HT-29 (cell line): ENCODE measurements at regions not wholly inside any gene's neighbourhood (a gene's known extent, or its start where the extent isn't known, plus 50 kb on each side); places are given as distances from the start of the nearest gene placed in this dataset.

Experiments
- DNase-seq: peaks from one replicate; pipeline ENCODE4 v3.0.0-alpha.2; 2015; ENCODE audit warnings: low spot score

DNA sequence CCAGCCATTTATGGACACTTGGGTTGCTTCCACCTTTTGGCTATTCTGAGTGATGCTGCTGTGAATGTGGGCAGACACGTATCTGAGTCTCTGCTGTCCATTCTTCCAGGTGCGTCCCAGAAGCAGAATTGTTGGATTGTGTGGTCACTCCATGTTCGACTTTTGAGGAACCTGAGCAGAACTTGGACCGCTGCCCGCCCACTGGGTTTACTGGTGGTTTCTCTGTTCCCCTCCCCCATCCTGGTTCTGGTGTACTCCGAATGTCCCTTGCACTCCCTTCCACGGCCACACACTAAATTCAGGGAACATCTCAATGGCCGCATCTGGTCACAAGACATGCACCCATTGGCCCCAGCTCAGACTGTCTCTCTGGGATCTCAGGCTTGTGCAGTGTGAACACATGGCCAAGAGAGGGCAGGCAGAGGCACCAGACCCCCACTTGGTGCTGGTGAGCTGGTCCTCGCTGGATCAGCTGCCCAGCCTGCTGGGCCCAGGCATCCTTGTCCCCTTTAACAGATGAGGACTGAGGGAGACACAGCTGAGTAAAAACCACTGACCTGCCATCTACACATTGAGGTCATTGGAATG is 565.1 kb downstream of the NPHP4 start:
- no peak for DNase-seq

DNA sequence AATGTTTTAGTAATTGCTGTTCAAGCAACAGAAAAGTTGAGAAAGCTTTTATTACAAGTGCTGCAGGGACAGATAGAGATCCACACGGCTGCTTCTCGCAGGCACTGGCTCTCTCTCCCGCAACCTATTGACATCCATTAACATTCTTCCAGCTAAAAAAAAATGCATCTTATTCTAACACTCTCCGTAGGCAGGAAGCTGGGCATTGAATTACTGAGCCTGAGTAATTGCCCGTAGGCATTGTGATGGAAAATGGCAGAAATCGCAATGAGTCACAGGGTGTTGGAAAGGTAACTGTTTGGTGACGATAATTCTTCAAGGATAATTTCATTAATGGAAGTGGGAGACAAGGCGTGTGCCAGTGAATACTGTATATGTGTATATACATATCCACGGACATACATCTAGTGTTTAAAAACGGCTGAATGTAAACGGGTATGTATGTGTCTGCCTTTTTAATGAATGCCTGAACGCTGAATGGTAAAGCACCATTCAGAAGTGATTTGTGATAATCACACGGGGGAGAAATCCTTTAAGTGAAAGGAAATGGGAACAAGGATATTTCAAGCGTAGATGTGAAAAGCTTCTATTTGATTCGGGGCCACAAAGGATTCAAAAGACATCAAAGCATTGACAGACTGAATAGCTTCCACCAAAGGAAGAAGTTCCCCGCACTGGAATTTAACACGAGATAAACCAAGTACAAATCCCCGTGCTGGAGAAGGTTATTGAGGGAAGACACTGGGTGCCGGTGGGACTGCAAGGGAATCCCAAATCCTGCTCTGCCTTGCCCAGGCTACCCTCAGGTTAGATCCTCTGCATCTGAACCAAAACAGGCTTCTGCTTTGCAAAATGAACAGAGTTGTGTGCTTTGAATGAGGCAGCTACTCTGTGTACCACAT is 567.2 kb downstream of the NPHP4 start:
- no peak for DNase-seq

DNA sequence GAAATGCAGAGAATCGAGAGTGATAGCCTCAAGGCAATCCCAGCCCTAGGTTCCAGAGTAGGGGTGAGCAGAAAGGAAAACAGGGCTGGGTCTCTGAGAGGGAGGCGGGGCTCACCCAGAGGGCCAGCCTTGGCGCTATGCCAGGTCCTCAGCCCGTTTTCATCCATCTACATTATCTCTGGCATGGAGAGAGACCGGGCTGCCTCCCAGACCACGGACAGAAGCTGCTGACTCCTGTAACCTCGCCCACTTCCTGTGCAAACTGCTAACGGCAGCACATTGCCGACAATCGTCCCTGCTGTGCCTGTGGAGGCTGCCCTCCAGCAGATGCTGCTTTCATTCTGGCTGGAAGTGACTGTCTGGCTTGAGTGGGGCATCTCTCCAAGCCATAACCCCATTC is 569.1 kb downstream of the NPHP4 start:
- no peak for DNase-seq

DNA sequence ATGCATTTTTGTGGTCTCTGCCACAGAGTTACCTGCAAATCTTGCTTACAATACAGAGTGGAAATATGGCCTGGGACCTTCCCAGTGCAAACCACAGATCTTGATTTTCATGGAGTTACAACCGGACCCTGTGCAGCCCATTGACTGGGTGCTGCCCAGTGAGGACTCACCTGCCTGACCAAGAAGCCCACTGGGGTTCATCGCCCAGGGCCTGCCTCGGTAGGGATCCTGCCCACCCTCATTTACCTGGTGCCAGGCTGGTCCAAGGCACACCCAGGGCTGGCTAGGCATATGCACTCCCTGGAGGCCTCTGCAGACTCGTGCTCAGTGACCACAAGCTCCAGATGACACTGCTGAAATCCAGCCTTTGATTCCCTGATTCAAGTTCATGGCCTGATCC is 572.7 kb downstream of the NPHP4 start:
- no peak for DNase-seq

DNA sequence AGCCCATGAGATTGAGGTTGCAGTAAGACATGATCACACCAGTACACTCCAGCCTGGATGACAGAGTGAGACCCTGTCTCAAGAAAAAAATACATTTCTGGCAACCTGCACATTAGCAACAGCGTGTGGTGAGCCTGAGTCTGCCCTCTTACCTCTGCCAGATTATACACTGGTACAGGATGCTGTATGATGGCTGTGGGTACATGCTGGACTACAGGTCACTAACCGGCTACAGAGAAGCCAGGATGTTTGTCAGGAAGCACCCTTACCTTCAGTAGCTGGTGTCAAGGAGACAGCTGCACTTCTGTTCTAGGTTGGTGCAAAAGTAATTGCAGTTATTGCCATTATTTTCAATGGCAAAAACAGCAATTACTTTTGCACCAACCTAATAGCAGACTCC is 575.7 kb downstream of the NPHP4 start:
- no peak for DNase-seq

DNA sequence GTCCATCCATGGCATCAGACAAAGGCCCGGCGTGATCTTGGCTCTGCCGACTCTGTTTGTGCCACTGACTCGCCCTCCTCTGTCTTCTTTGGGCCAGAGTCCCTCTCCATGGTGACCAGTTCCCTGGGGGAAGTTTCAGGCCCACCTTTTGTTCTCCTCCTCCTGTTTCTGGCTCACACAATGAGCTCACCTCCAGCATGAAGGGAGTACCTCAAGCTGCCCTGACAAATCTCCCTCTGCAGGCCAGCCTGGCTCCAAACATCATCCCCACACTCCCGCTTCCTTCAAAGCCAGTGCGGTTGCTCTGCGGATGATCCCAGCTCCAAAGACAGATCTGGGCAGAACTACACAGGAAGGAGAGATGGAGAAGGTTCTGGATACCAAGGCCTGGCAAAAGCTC is 576.6 kb downstream of the NPHP4 start:
- DNase-seq, result no peak

DNA sequence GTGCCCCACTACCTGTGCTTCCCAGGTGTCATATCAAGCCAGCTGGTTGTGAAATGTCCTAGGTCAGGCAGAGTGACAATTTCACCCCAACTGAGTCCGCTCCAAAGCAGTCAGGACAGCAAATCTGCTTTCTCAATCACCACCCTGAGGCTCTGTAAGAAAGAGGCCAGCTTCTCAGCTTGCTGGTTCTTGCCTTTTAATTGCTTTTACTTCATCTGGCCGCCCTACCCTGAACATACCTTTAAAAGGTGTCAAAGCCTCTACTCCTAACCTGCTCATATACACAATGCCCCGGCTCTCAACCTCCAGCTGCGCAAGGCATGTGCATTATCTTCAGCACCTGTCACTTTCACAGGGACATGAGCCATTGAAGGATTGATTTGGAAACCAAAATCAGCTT is 581.6 kb downstream of the NPHP4 start:
- no peak for DNase-seq

DNA sequence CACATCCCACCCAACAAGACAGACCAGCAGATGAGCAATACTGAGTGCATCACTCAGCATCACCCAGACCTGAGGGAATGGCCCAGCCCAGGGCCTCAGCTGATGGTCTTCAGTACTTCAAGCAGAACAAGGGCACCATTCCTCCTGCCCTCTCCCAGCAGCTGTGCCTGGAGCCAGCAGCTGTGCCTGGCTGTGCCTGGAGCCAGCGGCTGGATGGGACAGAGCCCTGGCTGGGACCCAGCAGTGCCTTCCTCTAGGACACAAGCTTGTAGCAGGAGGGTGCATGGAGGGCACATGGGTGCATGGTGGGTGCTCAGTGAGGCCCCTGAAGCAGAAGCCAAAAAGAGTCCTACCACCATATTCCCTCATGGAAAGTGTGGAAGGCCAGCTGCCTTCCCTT is 583.8 kb downstream of the NPHP4 start:
- no peak for DNase-seq

DNA sequence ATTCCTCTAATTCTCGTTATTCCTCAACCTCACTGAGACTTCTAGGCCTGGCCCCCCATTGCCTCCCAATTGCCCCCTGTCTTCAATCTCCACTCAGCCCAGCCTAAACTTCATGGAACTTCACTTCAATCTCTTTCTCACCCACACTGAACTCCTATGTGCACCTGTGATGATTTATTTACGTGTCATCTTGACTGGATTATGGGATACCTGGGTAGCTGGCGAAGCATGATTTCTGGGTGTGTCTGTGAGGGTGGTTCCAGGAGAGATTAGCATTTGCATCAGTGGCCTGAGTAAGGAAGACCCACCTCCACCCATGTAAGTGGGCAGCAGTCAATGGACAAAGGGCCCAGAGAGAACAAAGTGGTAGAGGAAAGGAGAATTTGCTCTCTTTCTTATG is 587.0 kb downstream of the NPHP4 start:
- peak; percentile 19 for DNase-seq

DNA sequence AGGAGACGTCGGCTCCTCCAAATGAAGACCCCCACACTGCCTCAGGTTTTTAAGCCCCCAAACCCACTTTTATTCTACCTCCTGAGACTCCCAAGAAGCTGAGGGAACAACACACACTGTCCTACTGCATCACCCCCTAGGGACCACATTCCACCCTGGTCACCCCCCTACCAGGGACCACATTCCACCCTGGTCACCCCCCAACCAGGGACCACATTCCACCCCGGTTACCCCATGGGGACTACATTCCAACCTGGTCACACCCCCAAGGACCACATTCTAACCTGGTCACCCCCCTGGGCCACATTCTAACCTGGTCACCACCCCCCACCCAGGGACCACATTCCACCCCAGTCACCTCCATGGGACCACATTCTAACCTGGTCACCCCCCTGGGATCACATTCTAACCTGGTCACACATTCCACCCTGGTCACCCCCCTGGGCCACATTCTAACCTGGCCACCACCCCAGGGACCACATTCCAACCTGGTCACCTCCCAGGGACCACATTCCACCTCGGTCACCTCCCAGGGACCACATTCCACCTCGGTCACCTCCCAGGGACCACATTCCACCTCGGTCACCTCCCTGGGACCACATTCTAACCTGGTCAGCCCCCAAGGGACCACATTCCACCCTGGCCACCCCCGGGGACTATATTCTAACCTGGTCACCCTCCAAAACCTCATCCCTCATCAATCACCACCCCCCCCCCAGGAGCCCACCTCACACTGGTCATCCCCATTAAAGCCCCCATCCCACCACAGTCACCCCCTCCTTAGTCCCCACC is 587.6 kb downstream of the NPHP4 start:
- DNase-seq, result peak; percentile 27

DNA sequence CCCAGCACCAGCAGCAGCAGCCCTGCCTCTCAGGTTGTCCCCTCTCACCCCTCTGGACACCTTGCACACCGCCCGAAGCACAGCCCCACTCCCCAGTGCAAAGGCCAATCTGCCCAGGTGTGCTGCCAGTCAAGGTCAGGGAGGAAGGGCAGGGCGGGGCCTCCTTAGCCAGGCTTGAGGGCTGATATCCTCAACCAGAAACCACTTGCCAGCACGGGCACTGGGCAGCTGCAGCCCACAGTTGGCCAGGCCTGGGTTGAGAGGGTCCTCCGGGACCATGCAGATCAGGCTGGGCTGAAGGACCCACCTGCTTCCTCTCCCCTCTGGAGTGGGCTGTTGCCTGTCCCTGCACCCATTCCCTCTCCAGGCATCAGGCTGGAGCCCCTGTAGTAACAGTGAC is 588.3 kb downstream of the NPHP4 start:
- no peak for DNase-seq

DNA sequence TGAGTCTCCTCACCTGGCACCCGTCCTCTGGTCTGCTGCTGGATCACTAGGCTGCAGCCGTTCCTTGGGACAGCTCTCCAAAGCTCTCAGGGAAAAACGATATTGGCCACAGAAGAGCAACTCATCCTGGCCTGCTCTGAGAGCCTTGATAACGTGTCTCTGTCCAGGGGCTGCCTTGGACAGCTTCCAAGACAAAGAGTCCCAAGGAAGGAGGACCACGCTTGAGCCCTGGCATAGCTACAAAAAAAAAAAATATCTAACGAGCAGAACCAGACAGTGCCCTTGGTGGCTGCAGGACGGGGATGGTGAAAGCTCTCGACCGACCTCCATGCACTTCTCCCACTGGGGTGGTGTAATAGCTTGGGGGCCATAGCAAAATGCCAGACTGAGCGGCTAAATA is 589.6 kb downstream of the NPHP4 start:
- DNase-seq, result no peak

DNA sequence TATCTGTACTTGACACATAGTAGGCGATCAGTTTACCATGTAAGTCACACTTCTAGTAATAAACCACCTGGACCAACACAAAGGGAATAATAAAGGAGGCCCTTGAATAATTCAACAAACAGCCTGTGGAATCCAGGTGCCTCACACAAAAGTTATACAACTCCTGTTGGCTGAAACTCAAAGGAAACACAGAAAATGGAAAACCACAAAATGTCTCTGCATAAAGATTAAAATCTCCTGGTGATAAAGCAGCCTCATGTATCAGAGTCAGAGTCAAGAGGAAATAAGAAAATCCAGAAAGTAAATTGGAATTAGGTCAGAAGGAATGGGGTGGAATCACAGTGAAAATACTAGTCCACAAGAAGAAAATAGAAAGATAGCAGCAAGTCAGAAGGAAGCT is 592.5 kb downstream of the NPHP4 start:
- peak; percentile 24 for DNase-seq

DNA sequence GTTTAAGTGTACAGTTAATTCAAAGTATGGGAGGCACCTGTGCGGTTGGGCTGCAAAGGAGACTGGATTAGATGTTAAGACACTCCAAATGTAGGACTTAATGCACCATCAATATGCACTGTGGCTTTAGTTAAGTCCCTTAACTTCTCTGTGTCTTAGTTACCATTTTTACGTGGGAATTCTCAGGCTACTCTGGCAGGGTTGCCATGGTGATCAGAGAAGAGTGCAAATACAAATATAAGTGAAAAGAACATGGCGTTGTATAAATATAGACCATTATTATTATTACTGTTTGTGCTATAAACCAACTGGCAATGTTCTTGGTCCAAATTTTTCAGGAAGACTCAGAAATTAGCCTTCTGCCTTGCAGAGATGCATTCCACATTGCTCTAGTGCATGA is 595.6 kb downstream of the NPHP4 start:
- DNase-seq, result no peak

DNA sequence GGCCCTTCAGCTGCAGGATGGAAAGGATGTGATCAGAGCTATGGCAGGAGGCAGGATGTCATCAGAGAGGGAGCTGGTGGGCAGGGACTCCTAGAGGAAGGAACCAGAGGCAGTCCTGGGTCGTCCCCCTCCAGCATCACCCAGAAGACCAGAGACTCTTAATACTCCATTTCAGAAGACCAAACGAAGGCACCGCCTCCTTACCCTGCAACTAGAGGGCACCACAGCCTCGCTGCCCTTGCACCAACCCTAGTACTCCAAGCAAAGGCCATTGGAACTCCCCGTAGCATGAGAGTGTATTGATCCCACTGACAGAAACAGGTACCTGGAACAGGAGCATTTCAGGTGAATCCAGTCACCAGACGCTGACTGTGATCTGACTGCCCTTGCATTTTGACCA is 598.1 kb downstream of the NPHP4 start:
- DNase-seq, result peak; percentile 28

DNA sequence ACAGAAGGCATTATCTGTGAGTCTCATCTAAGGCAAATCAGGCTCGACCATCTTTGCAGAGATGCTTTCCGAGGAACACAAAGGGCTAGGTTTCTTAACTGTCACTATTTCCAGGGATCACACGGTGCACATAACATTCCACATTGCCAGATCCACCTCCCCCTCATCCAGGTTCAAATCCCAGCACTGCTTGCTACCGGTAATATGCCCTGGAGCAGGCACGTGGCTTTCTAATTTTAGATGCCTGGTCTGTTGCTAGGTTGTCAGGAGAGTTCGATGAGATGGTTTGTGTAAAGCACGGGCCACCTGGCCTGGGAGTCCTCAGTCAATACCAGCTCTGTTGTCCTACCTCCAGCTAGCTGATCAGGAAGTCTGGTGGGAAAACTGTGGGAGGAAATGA is 598.6 kb downstream of the NPHP4 start:
- DNase-seq, result no peak

DNA sequence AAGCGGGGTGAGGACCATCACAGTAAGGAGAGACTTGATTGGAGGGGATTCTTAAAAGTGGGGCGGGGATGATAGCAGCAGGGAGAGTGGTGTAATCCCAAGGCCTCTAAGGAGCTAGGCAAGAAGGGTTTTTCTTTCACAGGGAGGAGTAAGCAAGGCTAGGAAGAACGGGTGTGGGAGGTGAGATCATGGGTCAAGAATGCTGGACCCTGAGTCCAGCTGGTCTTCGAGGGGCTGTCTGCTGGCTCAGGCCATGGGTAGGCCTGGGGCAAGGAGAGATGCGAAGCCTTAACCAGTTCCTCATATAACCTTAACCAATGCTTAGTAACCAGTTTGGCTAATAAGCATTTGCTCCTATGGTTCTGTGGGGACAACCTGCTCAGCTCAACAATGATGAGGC is 599.1 kb downstream of the NPHP4 start:
- no peak for DNase-seq

DNA sequence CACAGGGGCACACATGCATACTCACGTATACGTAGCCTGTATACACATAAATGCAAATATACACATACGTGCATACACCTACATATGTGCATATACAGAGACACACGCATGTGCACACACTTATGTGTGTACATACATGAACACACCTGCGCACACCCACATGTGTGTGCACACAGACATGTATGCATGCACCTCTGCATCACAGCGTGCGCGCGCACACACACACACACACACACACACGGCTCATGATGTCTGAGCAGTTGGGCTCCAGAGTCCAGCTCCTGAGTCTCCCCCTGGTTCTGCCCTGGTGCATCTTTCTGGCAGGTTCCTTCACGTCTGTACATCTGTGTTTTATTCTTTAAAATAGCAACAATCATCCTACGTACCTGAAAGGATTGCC is 600.5 kb downstream of the NPHP4 start:
- DNase-seq, result no peak

DNA sequence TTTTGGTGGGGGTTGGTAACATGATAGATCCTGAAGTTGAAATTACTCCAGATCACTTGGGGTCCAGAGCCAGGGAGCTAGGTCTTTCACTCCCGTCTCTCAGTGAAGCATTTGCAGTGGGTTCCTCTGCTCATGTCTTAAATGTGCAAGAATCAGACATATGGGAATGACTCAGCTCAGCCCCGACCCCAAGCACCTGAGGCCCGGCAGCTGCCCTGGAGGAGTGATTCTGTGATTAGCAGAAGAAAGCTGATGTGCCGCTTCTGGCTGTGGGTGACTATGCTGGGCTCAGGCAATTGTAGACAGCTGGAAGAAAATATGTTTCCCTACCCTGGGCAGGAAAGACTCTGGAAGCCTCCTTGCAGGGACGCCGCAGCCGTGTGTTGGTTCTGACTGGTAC is 601.7 kb downstream of the NPHP4 start:
- DNase-seq, result no peak

DNA sequence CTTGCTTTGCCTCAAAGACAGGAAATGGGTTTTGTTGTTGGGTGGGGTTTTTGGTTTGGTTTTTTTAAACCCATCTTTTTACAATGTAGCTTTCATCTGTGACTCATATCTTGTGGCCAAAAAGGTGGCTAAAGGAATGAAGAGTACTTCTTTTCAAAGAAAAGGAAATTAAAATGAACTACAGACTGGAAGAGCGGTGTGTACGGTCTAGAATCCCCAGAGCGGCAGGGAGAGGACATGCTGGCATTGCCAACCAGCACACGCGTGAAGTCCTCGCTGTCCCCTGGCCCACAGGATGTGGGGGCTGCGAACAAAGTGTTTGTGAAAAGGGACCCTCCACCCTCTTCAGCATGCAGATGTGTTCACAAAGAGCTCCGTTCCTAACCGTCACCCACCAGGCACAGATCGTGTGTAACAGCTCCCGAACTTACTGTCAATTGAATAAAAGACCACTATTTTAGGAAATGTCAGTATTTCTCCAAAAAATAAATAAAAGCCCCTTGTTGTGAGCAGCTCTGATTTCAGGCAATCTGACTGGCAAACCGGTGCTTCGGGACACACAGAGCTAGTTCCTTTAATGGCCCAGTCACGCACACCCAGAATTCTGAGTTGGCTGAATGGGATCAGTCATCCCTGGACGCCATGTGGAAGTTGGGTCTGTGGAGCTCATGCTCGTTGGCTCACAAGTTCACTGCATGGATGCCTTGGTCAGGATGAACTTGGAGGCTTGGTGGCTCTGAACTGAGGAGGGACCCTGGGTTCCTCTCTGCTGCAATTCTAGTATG is 602.9 kb downstream of the NPHP4 start:
- no peak for DNase-seq

DNA sequence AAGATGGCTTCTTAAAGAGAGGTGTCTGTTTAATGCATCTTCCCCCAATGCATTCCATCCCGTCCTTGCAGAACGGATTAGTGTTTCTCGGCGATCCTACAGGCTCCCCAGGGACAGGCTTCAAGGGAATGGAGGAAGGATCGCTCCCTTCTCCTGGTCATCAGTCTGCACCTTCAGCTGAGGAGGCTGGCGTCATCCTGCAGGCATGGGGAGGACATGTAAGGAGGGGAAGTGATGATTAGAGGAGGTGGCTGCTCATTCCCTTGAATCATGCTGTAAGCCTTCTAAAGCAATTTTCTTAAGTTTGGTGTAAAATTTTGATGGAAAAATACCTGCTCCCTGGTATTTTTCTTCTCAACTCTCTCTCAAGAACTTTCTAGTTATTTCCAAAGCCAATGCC is 603.6 kb downstream of the NPHP4 start:
- no peak for DNase-seq

DNA sequence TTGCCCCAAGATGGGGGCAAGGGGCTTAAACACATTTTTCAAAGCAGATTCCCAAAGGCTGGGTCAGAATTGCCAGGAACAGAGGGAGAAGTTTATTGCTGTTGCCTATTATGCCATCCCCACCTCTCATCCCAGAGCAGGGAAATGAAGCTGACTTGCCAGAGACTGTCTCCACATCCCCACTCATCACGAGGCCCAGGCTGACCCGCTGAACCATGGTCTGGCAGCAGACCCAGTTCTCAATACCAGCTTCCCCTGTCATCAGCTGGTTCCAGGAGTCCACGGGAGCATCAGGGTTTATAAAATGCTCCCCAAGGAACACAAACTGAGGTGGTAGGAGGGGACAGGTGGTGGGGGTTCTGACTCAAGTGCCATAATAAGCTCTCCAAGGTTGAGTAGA is 605.9 kb downstream of the NPHP4 start:
- DNase-seq, result no peak
